ENCODE measurements at regions not wholly inside any gene's neighbourhood (a gene's known extent, or its start where the extent isn't known, plus 50 kb on each side); places are given as distances from the start of the nearest gene placed in this dataset.
"Not testable (repeated sequence)": the region's sequence is repeated elsewhere in the genome, so short reads cannot be mapped to it uniquely, and the experiment has no call there.

DNA sequence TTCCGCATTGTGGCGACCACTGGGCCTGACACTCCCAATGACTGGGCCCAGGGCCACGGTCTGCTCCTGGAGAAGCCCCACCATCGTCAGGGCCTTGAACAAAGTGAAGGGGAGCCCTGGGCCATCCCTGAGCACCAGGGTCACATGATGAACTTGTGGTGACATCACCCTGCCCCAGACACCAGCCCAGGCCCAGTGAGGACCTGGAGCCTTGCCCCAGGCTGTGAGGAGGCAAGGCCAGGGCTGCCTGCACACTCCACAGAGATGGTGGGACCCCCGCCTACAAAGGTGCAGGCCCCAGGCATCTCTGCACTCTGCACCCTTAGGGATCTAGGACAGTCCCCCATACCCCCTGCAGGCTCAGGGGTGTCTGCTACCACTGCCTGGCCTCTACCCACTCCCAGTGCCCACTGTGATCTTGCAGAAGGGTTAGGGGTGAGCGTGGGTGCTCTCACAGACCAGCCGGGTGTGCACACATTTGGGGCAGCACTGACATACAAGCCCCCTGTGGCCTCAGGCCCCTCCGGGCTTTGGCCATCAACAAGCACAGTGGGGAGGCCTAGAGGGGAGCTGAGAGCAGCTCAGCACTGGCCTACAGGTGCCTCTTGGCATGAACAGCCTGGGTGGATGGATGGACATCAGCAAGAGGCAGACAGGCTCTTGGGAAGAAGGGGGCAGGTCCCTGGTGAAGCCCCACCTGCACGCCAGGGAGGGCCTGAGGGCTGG lies 624.0 kb upstream of the LRRTM4 start:
- no peak for TF ChIP-seq POLR2A (IDR thresholded peaks at IDR 0.05)
- TF ChIP-seq, protein P1, sequence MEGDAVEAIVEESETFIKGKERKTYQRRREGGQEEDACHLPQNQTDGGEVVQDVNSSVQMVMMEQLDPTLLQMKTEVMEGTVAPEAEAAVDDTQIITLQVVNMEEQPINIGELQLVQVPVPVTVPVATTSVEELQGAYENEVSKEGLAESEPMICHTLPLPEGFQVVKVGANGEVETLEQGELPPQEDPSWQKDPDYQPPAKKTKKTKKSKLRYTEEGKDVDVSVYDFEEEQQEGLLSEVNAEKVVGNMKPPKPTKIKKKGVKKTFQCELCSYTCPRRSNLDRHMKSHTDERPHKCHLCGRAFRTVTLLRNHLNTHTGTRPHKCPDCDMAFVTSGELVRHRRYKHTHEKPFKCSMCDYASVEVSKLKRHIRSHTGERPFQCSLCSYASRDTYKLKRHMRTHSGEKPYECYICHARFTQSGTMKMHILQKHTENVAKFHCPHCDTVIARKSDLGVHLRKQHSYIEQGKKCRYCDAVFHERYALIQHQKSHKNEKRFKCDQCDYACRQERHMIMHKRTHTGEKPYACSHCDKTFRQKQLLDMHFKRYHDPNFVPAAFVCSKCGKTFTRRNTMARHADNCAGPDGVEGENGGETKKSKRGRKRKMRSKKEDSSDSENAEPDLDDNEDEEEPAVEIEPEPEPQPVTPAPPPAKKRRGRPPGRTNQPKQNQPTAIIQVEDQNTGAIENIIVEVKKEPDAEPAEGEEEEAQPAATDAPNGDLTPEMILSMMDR (IDR thresholded peaks at IDR 0.05), result no peak
- TF ChIP-seq POLR2AphosphoS5 (IDR thresholded peaks at IDR 0.05), result no peak
- no peak for TF ChIP-seq EP300 (IDR thresholded peaks at IDR 0.05)
- DNase-seq, result no peak
- Histone ChIP-seq H3K4me3 (no peak overlapping the region), H3K4me1 (no peaks in the 10 kb centered on the region), H3K36me3 (no peaks in the 10 kb centered on the region), H3K9me3 (no peaks in the 10 kb centered on the region), H3K27me3 (no peaks in the 10 kb centered on the region), H3K27ac (no peak overlapping the region)
- WGBS, 2 donors, result 83 to 90% methylated on average over 9 of the region's 9 CpGs
- intact Hi-C loops (cut with DNase I), result no loop called here

DNA sequence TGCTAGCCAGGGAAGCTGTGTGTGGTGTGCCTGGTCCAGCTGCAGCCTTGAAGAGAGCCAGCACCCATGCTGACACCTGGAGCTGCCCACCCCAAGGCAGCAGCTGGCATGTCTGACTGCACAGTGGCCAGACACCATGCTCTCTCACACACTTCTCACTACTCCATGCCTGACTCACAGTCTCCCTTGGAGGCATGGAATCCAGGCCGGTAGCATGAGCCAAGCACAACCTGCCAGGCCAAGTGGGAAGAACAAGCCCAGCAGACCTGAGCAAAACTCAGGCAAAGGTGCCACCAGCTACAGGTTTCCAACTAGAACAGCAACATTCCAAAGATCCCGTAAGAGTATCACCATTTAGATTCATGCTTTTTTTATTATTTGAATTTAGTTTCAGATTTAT lies 625.3 kb upstream of the LRRTM4 start:
- no peak for DNase-seq
- H3K27me3 ChIP-seq, result no peaks in the 10 kb centered on the region
- no peaks in the 10 kb centered on the region for H3K9me3 ChIP-seq
- H3K4me3 ChIP-seq, result no peak overlapping the region
- no peaks in the 10 kb centered on the region for H3K36me3 ChIP-seq
- no peak overlapping the region for H3K27ac ChIP-seq
- WGBS, 2 donors, result 82 to 89% methylated on average over 2 of the region's 2 CpGs
- intact Hi-C loops (cut with DNase I), result no loop called here
- TF ChIP-seq POLR2A (IDR thresholded peaks at IDR 0.05), result no peak
- TF ChIP-seq EP300 (IDR thresholded peaks at IDR 0.05), result no peak
- TF ChIP-seq, protein P1 (IDR thresholded peaks at IDR 0.05), result no peak
- TF ChIP-seq POLR2AphosphoS5 (IDR thresholded peaks at IDR 0.05), result no peak
- H3K4me1 ChIP-seq, result no peaks in the 10 kb centered on the region

DNA sequence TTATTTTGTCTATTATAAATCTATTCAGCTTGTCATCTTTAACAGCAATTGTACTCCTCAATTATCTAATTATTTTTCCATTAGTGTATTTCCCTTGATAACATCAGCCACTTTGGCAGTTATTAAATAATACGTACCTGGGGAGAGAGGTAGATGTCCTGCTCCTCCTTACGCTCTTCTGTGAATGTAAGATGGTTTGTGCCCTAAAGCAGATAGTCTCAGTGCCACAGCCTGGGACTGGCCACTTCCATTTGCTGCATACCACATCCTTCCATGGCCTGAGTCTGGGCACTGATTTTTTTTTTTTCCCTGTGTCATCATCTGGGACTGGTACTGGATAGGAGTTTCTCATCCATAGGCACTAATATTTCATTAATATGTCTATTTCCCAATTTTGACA lies 632.4 kb upstream of the LRRTM4 start:
- Histone ChIP-seq H3K4me3 (no peak overlapping the region), H3K27me3 (no peaks in the 10 kb centered on the region), H3K36me3 (no peaks in the 10 kb centered on the region), H3K4me1 (no peaks in the 10 kb centered on the region), H3K27ac (no peak overlapping the region), H3K9me3 (no peaks in the 10 kb centered on the region)
- DNase-seq, result no peak
- TF ChIP-seq, protein P1 (IDR thresholded peaks at IDR 0.05), result no peak
- no peak for TF ChIP-seq POLR2AphosphoS5 (IDR thresholded peaks at IDR 0.05)
- no peak for TF ChIP-seq POLR2A (IDR thresholded peaks at IDR 0.05)
- TF ChIP-seq EP300 (IDR thresholded peaks at IDR 0.05), result no peak
- intact Hi-C loops (cut with DNase I), result no loop called here
- WGBS, 2 donors, result 65 to 66% methylated on average over 2 of the region's 2 CpGs

DNA sequence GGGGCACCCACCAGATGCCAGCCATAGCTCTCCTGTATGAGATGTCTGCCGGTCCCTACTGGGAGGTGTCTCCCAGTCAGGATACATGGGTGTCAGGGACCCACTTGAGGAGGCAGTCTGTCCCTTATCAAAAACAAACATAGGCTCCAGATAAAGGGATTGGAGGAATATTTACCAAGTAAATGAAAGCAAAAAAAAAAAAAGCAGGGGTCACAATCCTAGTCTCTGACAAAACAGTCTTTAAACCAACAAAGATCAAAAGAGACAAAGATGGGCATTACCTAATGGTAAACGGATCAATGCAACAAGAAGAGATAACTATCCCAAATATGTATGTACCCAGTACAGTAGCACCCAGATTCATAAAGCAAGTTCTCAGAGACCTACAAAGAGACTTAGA lies 640.0 kb upstream of the LRRTM4 start:
- H3K36me3 ChIP-seq, result no peaks in the 10 kb centered on the region
- no peak for DNase-seq
- H3K9me3 ChIP-seq, result no peaks in the 10 kb centered on the region
- TF ChIP-seq EP300 (IDR thresholded peaks at IDR 0.05) (no peak), POLR2AphosphoS5 (IDR thresholded peaks at IDR 0.05) (no peak), POLR2A (IDR thresholded peaks at IDR 0.05) (no peak)
- TF ChIP-seq, protein P1 (IDR thresholded peaks at IDR 0.05), result no peak
- 58 to 83% methylated on average over 2 of the region's 2 CpGs for WGBS, 2 donors
- no peaks in the 10 kb centered on the region for H3K4me1 ChIP-seq
- H3K27me3 ChIP-seq, result no peaks in the 10 kb centered on the region
- no peak overlapping the region for H3K4me3 ChIP-seq
- H3K27ac ChIP-seq, result no peak overlapping the region
- intact Hi-C loops (cut with DNase I), result no loop called here

DNA sequence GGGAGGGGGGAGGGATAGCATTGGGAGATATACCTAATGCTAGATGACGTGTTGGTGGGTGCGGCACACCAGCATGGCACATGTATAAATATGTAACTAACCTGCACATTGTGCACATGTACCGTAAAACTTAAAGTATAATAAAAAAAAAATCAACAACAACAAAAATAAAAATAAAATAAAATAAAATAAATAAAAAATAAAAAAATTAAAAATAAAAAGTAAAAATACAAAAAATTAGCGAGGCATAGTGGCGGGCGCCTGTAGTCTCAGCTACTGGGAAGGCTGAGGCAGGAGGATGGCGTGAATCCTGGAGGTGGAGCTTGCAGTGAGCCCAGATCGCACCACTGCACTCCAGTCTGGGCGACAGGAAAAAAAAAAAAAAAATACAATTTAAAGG lies 650.0 kb upstream of the LRRTM4 start:
- H3K4me1 ChIP-seq; intact Hi-C loops (cut with DNase I); H3K27ac ChIP-seq; H3K36me3 ChIP-seq; H3K27me3 ChIP-seq; H3K4me3 ChIP-seq; DNase-seq; H3K9me3 ChIP-seq: not testable (repeated sequence)
- WGBS, 2 donors, result 92 to 95% methylated on average over 9 of the region's 9 CpGs

Measured in sigmoid colon (tissue), 6 donors.